ENCODE measurements at regions not wholly inside any gene's neighbourhood (a gene's known extent, or its start where the extent isn't known, plus 50 kb on each side); places are given as distances from the start of the nearest gene placed in this dataset.

- TF ChIP-seq CTCF (IDR thresholded peaks at IDR 0.05): no peak
- TF ChIP-seq POLR2A (IDR thresholded peaks at IDR 0.05): no peak
- TF ChIP-seq POLR2AphosphoS5 (IDR thresholded peaks at IDR 0.05): no peak
Measured at GRCh38 chr18:78071166-78071710, 821.6 kb downstream of the GALR1 start.

Data from sigmoid colon (tissue), 4 donors.